Muscle of leg (tissue), 3 donors: ENCODE measurements at regions not wholly inside any gene's neighbourhood (a gene's known extent, or its start where the extent isn't known, plus 50 kb on each side); places are given as distances from the start of the nearest gene placed in this dataset.

Source experiments
- DNase-seq: peaks from one replicate; pipeline ENCODE4 v3.0.0; 2013
- H3K27ac ChIP-seq: one replicate; pipeline ENCODE4 v1.5.1; 2013; ENCODE audit warnings: mild to moderate bottlenecking, low read length, control low read depth
- H3K27me3 ChIP-seq: one replicate; pipeline ENCODE4 v1.6.1; 2013; ENCODE audit warnings: low read length; ENCODE audit not compliant: control insufficient read depth, insufficient read depth
- H3K36me3 ChIP-seq: one replicate; pipeline ENCODE4 v1.6.1; 2013; ENCODE audit warnings: low read length; ENCODE audit not compliant: control insufficient read depth, insufficient read depth
- H3K4me1 ChIP-seq: one replicate; pipeline ENCODE4 v1.6.1; 2013; ENCODE audit warnings: low read length; ENCODE audit not compliant: control insufficient read depth, insufficient read depth
- H3K4me3 ChIP-seq: one replicate; pipeline ENCODE4 v1.5.1; 2013; ENCODE audit warnings: low read length, control low read depth
- H3K9me3 ChIP-seq: replicated peaks from 2 replicates; pipeline ENCODE4 v1.6.1; 2013; ENCODE audit warnings: low read depth, low read length; ENCODE audit not compliant: control insufficient read depth
- WGBS: methylation state at CpG from one replicate; pipeline ENCODE4 v1.1.5; 2013; ENCODE audit warnings: missing lambda C conversion rate; ENCODE audit not compliant: insufficient coverage; 5-methylcytosine and 5-hydroxymethylcytosine counted together

DNA sequence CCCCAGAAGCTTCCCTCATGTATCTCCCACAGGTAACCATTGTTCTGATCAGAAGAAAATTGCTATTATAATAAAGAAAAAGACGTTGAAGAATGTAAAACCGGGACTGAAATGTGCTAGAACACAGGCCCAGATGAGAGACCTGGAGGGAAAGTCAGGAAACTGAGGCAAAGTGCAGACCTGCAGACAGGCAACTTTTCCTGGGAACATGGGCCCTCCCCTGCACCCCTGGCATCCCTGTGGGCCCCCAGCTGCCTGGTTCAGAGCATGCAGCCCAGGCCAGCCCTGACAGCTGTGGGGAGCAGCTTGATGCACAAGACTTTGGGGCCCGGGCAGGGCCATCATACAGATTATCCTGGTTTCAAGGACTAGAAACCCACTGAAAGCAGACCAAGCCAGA, 212.2 kb downstream of the CDC5L start:
- Histone ChIP-seq H3K4me1 (peaks cover 6% of the 10 kb centered on the region), H3K9me3 (no peaks in the 10 kb centered on the region), H3K4me3 (no peak overlapping the region), H3K27ac (no peak overlapping the region), H3K27me3 (peaks cover 3% of the 10 kb centered on the region), H3K36me3 (no peaks in the 10 kb centered on the region)
- no peak for DNase-seq
- 86% methylated on average over 3 of the region's 3 CpGs for WGBS

DNA sequence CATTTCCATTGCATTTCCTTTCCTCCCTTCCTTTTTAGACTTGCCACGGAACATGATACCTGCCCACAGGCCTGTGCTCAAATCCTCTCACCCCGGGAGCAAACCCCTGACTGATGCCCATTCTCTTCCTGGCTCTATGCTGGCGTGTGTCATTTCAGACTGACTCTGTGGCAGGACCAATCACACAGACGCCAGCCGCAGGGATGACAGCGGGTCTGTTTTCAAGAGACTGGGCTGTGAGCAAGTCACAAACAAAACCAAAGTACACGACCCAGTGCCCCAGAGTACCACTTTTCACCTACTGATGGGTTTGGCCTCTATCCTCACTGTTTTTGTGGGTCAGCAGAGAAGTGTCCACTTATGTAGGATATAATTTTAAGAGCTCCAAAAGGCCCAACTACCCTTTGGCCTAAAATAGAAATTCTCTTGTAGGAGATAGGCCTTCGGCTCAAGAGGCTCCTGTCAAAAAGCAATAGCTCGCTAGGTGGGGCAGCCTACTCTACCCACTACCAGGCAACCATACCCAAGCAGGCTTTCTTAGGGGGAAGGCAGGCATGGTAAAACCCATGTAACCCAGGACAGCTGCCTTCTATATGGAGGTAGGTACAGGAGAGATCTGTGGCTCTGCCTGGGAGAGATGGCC, 215.7 kb downstream of the CDC5L start:
- H3K9me3 ChIP-seq = no peaks in the 10 kb centered on the region
- no peaks in the 10 kb centered on the region for H3K36me3 ChIP-seq
- peaks cover 6% of the 10 kb centered on the region for H3K27me3 ChIP-seq
- H3K27ac ChIP-seq = no peak overlapping the region
- peaks cover 4% of the 10 kb centered on the region for H3K4me1 ChIP-seq
- no peak overlapping the region for H3K4me3 ChIP-seq
- 75% methylated on average over 3 of the region's 9 CpGs for WGBS
- no peak for DNase-seq

DNA sequence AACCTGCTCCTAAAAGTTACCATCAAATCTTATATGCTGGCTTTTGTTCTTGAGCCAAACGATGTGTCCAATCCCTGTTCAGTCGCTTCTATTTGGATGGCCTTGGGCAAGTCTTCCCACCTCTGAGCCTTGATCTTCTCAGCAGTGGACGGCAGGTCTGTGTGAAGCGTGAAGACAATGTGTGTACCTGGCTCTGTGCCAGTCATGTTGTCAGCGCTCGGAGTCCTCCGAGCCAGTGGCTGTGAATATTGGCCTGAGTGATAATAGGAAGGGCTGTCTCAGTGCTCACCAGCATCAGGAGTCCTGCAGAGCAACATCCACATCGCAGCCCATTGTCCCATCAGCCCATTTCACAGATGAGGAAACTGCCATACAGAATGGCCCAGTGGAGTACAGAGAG, 219.0 kb downstream of the CDC5L start:
- no peak overlapping the region for H3K4me3 ChIP-seq

DNA sequence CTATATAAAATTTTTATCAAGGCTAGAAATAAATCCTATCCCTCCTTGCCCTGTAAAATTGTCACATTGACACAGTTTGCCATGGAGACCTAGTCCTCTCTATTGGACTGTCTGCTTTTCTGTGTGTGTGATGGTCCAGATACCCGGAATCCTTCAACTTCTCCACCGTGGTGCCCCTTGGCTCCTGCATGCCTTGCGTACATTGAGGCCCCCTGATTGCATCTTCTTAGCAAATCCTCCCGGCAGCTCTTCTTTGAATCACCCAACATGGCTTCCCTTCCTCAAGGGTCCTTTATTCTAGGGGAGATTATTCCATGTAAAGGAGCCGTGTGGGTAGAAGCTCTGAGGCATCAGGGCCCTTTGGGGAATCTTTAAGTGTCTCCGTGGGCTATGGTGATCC, 219.5 kb downstream of the CDC5L start:
- WGBS = 100% methylated on average over 3 of the region's 6 CpGs
- no peak overlapping the region for H3K27ac ChIP-seq
- peaks cover 4% of the 10 kb centered on the region for H3K4me1 ChIP-seq
- H3K9me3 ChIP-seq = no peaks in the 10 kb centered on the region
- no peak overlapping the region for H3K4me3 ChIP-seq
- H3K27me3 ChIP-seq = peaks cover 6% of the 10 kb centered on the region
- DNase-seq = no peak
- H3K36me3 ChIP-seq = no peaks in the 10 kb centered on the region

More for the DNA sequence above, 219.0 kb downstream of the CDC5L start:
- peaks cover 4% of the 10 kb centered on the region for H3K4me1 ChIP-seq
- WGBS = 16% methylated on average over 3 of the region's 8 CpGs
- H3K9me3 ChIP-seq = no peaks in the 10 kb centered on the region
- DNase-seq = peak; percentile 59
- peaks cover 6% of the 10 kb centered on the region for H3K27me3 ChIP-seq
- no peaks in the 10 kb centered on the region for H3K36me3 ChIP-seq
- H3K27ac ChIP-seq = no peak overlapping the region

DNA sequence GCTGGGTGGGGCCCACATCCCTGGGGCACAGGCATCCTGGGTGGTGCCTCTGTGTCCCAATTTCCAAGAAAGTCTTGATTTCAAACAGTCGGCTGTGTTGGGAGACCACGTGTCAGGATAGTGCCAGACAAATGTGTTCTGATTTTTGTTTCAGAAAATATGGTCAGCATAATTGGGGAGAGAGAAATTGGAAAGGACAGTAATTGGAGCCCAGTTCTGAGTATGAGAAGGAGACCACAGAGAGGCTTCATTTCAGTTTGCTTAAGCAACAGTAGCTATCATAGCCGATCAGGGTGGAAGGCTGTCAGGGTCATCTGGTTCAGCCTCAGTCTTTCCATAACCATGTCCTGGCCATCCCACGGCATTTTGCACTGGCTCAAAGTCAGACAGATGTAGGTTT, 220.7 kb downstream of the CDC5L start:
- Histone ChIP-seq H3K27ac (no peak overlapping the region), H3K4me1 (peaks cover 4% of the 10 kb centered on the region), H3K9me3 (no peaks in the 10 kb centered on the region), H3K27me3 (peaks cover 4% of the 10 kb centered on the region), H3K4me3 (no peak overlapping the region), H3K36me3 (no peaks in the 10 kb centered on the region)
- no peak for DNase-seq
- 79% methylated on average over 3 of the region's 4 CpGs for whole genome bisulfite sequencing

DNA sequence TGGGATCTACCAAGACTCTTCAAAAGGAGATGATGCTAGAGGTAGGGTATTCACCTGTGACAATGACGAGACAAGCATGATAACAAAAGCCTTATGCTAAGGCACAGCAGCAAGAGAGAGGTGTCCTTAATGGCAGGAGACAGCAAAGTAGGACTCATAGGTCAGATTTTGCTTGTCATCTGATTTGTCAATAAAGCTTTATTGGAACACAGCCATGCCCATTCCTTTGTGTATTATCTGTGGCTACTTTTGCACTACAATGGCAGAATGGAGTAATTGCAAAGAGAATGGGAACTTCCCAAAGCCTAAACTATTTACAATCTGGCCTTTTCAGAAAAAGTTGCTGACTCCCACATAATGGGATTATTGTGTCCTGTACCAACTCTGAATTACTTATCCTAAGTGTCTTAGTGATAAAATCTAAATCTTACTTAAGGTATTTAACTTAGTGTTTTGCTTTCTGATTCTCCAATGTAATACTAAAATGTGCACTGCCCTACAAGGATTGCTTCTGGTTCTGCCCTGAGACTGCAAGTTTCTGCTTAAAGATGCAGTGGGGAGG, 221.6 kb downstream of the CDC5L start:
- H3K9me3 ChIP-seq = no peaks in the 10 kb centered on the region
- H3K36me3 ChIP-seq = no peaks in the 10 kb centered on the region
- 100% methylated on average over 1 of the region's 1 CpG for WGBS
- peaks cover 3% of the 10 kb centered on the region for H3K27me3 ChIP-seq
- peaks cover 4% of the 10 kb centered on the region for H3K4me1 ChIP-seq
- no peak overlapping the region for H3K4me3 ChIP-seq
- H3K27ac ChIP-seq = no peak overlapping the region
- DNase-seq = no peak

DNA sequence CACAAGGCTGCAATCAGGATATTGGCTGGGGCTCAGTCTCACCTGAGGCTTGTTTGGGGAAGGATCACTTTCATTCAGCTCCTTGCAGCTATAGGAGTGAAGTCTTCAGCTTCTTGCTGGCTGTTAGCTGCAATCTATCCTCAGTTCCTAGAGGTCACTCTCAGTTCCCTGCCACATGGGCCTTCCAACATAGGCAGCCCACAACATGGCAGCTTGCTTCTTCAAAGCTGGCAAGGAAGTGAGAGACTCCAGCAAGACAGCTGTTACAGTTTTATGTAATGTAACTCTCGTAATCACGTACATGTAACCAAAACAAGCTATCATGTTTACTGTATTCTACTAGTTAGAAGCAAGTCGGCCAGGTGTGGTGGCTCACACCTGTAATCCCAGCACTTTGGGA, 226.9 kb downstream of the CDC5L start:
- Histone ChIP-seq H3K4me3 (no peak overlapping the region), H3K27me3 (no peaks in the 10 kb centered on the region), H3K27ac (no peak overlapping the region), H3K36me3 (no peaks in the 10 kb centered on the region), H3K9me3 (no peaks in the 10 kb centered on the region), H3K4me1 (no peaks in the 10 kb centered on the region)
- no peak for DNase-seq
- WGBS = no CpG with 5 or more reads among the region's 3 CpGs

DNA sequence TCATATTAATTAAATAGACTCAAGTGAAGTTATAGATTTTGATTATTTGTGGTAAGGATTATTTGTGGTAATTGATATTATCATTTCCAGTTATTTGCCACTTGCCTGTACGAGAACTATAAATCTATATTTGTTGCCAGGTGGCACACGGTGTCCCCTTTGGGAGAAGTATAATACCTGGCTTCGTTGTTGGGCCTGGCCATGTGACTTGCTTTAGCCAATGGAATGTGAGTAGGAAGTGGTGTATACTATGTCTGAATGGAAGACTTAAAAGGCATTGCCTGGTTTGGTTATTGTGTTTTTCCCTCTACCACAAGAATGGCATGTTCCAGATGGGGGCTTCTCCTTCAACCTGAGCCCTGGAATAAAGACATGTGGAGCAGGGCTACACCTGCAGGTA, 228.1 kb downstream of the CDC5L start:
- H3K4me1 ChIP-seq = no peaks in the 10 kb centered on the region
- no peaks in the 10 kb centered on the region for H3K9me3 ChIP-seq
- H3K4me3 ChIP-seq = no peak overlapping the region
- no peak overlapping the region for H3K27ac ChIP-seq
- no peaks in the 10 kb centered on the region for H3K27me3 ChIP-seq
- no peaks in the 10 kb centered on the region for H3K36me3 ChIP-seq
- DNase-seq = no peak
- no CpG with 5 or more reads among the region's 3 CpGs for WGBS

DNA sequence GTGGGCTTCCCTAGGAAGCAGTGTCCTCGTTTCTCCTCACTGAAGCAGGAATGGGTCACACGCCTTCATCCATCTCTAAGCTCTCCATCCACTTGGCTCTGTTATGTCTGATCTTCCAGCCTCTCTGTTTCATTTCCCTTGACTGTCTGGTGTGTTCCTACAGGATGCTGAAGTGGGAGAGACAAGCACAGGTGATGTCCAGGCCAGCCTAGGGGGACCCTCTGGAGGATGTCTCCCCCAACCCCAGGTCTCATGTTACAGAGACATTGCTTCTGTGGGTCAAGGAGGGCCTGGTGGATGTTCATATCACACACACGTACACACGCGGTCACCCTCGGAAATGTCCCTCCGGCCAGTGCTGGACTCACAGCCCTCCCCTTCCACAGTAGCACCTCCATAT, 229.9 kb downstream of the CDC5L start:
- H3K9me3 ChIP-seq = no peaks in the 10 kb centered on the region
- H3K36me3 ChIP-seq = no peaks in the 10 kb centered on the region
- H3K27me3 ChIP-seq = peaks cover 2% of the 10 kb centered on the region
- no peaks in the 10 kb centered on the region for H3K4me1 ChIP-seq
- no peak for DNase-seq
- 88% methylated on average over 6 of the region's 7 CpGs for WGBS
- no peak overlapping the region for H3K4me3 ChIP-seq
- H3K27ac ChIP-seq = no peak overlapping the region

DNA sequence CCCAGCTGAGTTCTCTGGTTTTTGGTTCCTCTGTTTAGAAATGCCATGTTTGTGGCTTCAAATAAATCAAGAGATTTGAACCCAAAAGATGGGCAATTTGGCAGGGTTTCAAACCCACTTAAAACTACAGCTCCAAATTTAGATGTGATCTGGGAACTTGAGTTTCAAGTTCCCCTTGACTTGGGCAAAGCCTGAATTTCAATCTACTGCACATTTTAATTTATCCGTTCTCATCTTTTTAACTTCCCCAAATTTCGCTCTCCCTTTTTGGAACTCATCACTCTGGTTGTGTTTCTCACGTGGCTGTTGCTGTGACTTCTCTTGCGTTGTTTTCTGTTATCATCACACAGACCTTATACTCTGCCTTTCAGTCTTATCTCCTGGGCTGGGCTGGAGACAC, 230.9 kb downstream of the CDC5L start:
- Histone ChIP-seq H3K4me3 (no peak overlapping the region), H3K27ac (no peak overlapping the region), H3K4me1 (no peaks in the 10 kb centered on the region), H3K27me3 (peaks cover 2% of the 10 kb centered on the region), H3K9me3 (no peaks in the 10 kb centered on the region), H3K36me3 (no peaks in the 10 kb centered on the region)
- peak; percentile 46 for DNase-seq
- WGBS = 74% methylated on average over 4 of the region's 4 CpGs

DNA sequence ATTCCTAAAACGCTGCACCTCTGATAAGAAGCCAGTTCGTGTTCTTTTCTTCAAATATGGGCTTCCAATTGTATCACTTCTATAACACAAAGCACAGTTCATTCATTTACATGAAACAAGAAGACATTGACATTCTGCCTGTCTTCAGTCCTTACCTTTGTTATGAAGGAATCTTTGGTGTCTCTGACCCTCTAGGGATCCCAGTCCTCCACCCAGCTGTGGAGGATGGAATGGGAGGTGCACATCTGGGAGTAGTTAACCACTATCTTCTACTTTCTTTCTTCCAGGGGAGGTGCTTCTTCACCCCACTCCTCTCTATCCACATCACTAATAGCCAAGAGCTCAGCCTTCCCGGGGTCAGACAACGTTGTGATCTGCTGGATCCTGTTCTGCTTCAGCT, 233.4 kb downstream of the CDC5L start:
- 75% methylated on average over 1 of the region's 4 CpGs for WGBS
- no peak for DNase-seq
- Histone ChIP-seq H3K36me3 (no peaks in the 10 kb centered on the region), H3K9me3 (no peaks in the 10 kb centered on the region), H3K4me3 (no peak overlapping the region), H3K4me1 (no peaks in the 10 kb centered on the region), H3K27ac (no peak overlapping the region), H3K27me3 (peaks cover 4% of the 10 kb centered on the region)
